Body of pancreas (tissue), 4 donors: ENCODE measurements at regions not wholly inside any gene's neighbourhood (a gene's known extent, or its start where the extent isn't known, plus 50 kb on each side); places are given as distances from the start of the nearest gene placed in this dataset.

Experiments
- ATAC-seq: fragments of 150-250 bp; one replicate; pipeline ENCODE4 v1.9.1; 2016
- DNase-seq, 4 donors: peaks; one replicate each; pipeline ENCODE4 v3.0.0-alpha.2; 2019
- H3K27ac ChIP-seq, 4 donors: fragments of 200-600 bp; sonication (generic); 1 replicate in 3 of 4; 2 replicates in 1 of 4; pipeline versions ENCODE4 v1.5.1 to v1.6.1; 2016 to 2019; ENCODE audit warnings: mild to moderate bottlenecking in 1 of 4, mixed read lengths in 1 of 4, moderate library complexity in 1 of 4
- H3K27me3 ChIP-seq, 2 donors: fragments of 200-600 bp; sonication (generic); one replicate each; pipeline ENCODE4 v1.6.0; 2016; ENCODE audit warnings: mild to moderate bottlenecking in 1 of 2
- H3K36me3 ChIP-seq, 2 donors: fragments of 200-600 bp; sonication (generic); replicated peaks in 1 of 2; 2 replicates each; pipeline ENCODE4 v1.5.1; 2016; ENCODE audit warnings: low read depth in 2 of 2; ENCODE audit not compliant: insufficient read depth in 1 of 2
- H3K4me1 ChIP-seq: fragments of 200-600 bp; sonication (generic); one replicate; pipeline ENCODE4 v1.6.0; 2016
- H3K4me3 ChIP-seq, 2 donors: fragments of 200-600 bp; sonication (generic); 1 replicate in 1 of 2; 2 replicates in 1 of 2; pipeline ENCODE4 v1.5.1; 2016 to 2019
- H3K9me3 ChIP-seq, 3 donors: fragments of 200-600 bp; sonication (generic); 1 replicate in 2 of 3; 2 replicates in 1 of 3; pipeline ENCODE4 v1.5.1; 2016
- POLR2A ChIP-seq, 3 donors: fragments of 450-650 bp; IDR thresholded peaks; one replicate each; pipeline ENCODE4 v1.6.1; 2016; ENCODE audit warnings: antibody characterized with exemption in 3 of 3, mild to moderate bottlenecking in 2 of 3
- WGBS, 2 donors: methylation state at CpG; one replicate each; pipeline ENCODE4 v1.1.5; 2017; 5-methylcytosine and 5-hydroxymethylcytosine counted together
- intact Hi-C: fragments of 100-400 bp; cut with DNase I; formaldehyde crosslinking; loops from one replicate; pipeline ENCODE4 v1.15.1; 2023
- TF ChIP-seq, protein P1 (sequence below), 7 experiments: fragments of 450-650 bp in 4 of 7; fragments of 200-600 bp in 3 of 7; sonication (generic) in 3 of 7; IDR thresholded peaks; one replicate each; pipeline ENCODE4 v1.5.1; 2016 to 2019; ENCODE audit warnings: antibody characterized with exemption in 7 of 7

- Histone ChIP-seq H3K27me3 (no peaks in the 10 kb centered on the region), H3K36me3 (no peaks in the 10 kb centered on the region), H3K9me3 (no peaks in the 10 kb centered on the region), H3K4me1 (peaks cover 57% of the 10 kb centered on the region), H3K27ac (peak overlapping the region; percentile 68 to 93 (median 88)), H3K4me3 (no peak overlapping the region)
- DNase-seq (peak; percentile 40 to 62 (median 59)), ATAC-seq (peak; percentile 40)
- 24 to 28% methylated on average over 12 of the region's 12 CpGs for WGBS, 2 donors
- TF ChIP-seq, protein P1, sequence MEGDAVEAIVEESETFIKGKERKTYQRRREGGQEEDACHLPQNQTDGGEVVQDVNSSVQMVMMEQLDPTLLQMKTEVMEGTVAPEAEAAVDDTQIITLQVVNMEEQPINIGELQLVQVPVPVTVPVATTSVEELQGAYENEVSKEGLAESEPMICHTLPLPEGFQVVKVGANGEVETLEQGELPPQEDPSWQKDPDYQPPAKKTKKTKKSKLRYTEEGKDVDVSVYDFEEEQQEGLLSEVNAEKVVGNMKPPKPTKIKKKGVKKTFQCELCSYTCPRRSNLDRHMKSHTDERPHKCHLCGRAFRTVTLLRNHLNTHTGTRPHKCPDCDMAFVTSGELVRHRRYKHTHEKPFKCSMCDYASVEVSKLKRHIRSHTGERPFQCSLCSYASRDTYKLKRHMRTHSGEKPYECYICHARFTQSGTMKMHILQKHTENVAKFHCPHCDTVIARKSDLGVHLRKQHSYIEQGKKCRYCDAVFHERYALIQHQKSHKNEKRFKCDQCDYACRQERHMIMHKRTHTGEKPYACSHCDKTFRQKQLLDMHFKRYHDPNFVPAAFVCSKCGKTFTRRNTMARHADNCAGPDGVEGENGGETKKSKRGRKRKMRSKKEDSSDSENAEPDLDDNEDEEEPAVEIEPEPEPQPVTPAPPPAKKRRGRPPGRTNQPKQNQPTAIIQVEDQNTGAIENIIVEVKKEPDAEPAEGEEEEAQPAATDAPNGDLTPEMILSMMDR (IDR thresholded peaks at IDR 0.05), result no peak
- no peak for TF ChIP-seq POLR2A (IDR thresholded peaks at IDR 0.05)
- intact Hi-C loops, result loop anchor here (10.0 kb wide), 1 partner anchor 49 kb away; no protein-coding TSS in a partner anchor
Observed at GRCh38 chr12:92505254-92506231, 197.2 kb upstream of the PLEKHG7 start.

- WGBS, 2 donors, result 54 to 56% methylated on average over 5 of the region's 5 CpGs
- peaks cover 57% of the 10 kb centered on the region for H3K4me1 ChIP-seq
- no peaks in the 10 kb centered on the region for H3K36me3 ChIP-seq
- no peaks in the 10 kb centered on the region for H3K9me3 ChIP-seq
- no peak overlapping the region for H3K4me3 ChIP-seq
- intact Hi-C loops, result loop anchor here (10.0 kb wide), 1 partner anchor 50 kb away; no protein-coding TSS in a partner anchor
- H3K27me3 ChIP-seq, result no peaks in the 10 kb centered on the region
- ATAC-seq, result peak; percentile 28
- peak overlapping the region; percentile 86 to 93 (median 91) for H3K27ac ChIP-seq
- peak; percentile 62 to 79 (median 70) for DNase-seq
- no peak for TF ChIP-seq POLR2A (IDR thresholded peaks at IDR 0.05)
- TF ChIP-seq, protein P1 (IDR thresholded peaks at IDR 0.05), result no peak
Observed at GRCh38 chr12:92504594-92504981, 198.2 kb upstream of the PLEKHG7 start.

DNA sequence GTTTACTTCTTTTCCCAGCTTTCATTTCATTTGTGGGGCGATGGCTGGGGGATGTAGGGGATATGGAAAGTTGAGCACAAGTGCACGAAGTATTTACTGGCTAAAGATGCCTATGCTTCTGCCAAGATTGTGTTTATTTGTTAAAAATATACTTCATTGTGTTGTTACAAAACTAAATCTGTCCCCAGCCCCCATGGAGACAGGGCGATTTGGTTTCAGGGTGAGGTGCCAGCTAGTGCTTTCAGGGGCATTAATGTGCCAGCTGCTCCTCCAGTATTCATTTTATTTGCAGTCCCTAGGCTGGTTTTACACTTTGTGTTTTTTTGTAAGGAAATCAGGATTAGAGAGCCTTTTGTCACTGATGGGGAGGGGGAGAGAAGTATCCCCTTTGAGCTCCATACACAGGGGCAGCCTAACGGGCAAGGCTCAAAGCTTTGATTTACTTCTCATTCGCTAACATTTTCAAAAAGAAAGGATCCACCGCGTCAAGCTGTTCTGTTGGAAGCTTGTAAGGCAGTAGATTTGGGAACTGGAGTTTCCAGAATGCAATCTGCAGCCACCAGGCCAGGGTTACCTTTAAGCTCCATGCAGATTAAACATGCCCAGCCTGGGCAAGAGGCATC, 198.7 kb upstream of the PLEKHG7 start:
- ATAC-seq (peak; percentile 8), DNase-seq (peak in 2 of 4 donors; percentile 7 to 16)
- intact Hi-C loops, result loop anchor here (10.0 kb wide), 1 partner anchor 51 kb away; no protein-coding TSS in a partner anchor
- Histone ChIP-seq H3K9me3 (no peaks in the 10 kb centered on the region), H3K27ac (peak overlapping the region; percentile 86 to 93 (median 91)), H3K4me1 (peaks cover 57% of the 10 kb centered on the region), H3K36me3 (no peaks in the 10 kb centered on the region), H3K27me3 (no peaks in the 10 kb centered on the region), H3K4me3 (no peak overlapping the region)
- TF ChIP-seq, protein P1 (IDR thresholded peaks at IDR 0.05), result no peak
- TF ChIP-seq POLR2A (IDR thresholded peaks at IDR 0.05), result no peak
- WGBS, 2 donors, result 23 to 36% methylated on average over 7 of the region's 7 CpGs

DNA sequence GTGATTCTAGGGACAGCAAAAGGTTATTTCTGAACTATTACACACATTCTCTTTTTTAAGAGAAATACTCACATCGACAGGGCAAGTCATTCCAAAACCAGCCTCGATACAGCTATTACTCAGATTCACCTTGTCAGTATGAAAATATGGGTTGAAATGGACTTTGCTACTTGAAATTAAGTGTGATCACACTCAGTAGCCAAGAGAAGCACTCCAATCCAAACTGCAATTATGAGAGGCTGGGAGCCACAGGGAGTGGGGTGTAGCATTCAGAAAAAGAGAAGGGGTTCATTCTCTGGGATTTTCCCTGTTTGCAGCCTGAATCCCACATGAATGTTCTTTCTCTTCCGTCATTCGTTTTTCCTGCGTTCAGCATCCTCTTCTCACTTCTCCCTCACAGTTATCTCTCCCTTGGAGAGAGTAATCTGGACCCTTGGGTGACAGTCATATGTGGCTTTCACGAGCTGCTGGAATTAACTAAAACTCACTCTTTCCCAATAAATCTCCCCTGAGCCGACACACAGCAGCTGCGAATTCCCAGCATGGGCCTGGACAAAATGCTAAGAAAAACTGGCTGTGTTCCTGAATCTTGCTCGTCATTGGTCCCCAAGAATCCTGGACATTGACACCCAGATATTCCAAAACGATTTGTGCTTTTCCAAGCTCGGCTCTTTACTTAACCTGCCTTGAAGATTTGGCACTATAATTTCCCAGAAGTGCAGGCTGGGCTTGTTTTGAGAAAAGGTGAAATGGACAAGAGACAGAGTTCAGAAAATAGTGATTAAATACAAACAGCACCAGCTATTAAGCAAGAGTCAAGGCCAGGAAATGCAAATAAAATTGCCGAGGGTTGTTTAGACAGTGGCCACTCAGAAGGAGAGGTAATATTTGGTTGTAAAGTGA, 199.5 kb upstream of the PLEKHG7 start:
- Histone ChIP-seq H3K4me3 (no peak overlapping the region), H3K36me3 (no peaks in the 10 kb centered on the region), H3K27ac (peak overlapping the region; percentile 86 to 93 (median 91)), H3K9me3 (no peaks in the 10 kb centered on the region), H3K4me1 (peaks cover 57% of the 10 kb centered on the region), H3K27me3 (no peaks in the 10 kb centered on the region)
- intact Hi-C loops, result loop anchor here (10.0 kb wide), 1 partner anchor 52 kb away; no protein-coding TSS in a partner anchor
- TF ChIP-seq, protein P1 (IDR thresholded peaks at IDR 0.05), result no peak
- TF ChIP-seq POLR2A (IDR thresholded peaks at IDR 0.05), result peak in 2 of 3 donors; percentile 14 to 16
- ATAC-seq (peak; percentile 70), DNase-seq (peak; percentile 42 to 63 (median 52))
- WGBS, 2 donors, result 16 to 17% methylated on average over 12 of the region's 12 CpGs
